BLaER1 treated with 17β-estradiol and CSF1 and Interleukin-3, amounts not matched to agents 10 nM and 100 nM (cell line): ENCODE measurements at regions not wholly inside any gene's neighbourhood (a gene's known extent, or its start where the extent isn't known, plus 50 kb on each side); places are given as distances from the start of the nearest gene placed in this dataset.

Source experiments
- H3K27ac ChIP-seq, 11 experiments: shearing (Covaris generic); formaldehyde crosslinking; 2 replicates each; pipeline ENCODE4 v1.8.1; 2022
- H3K27me3 ChIP-seq, 11 experiments: shearing (Covaris generic); formaldehyde crosslinking; 2 replicates each; pipeline ENCODE4 v1.8.1; 2022
- H3K36me3 ChIP-seq, 11 experiments: shearing (Covaris generic); formaldehyde crosslinking; 2 replicates each; pipeline ENCODE4 v1.8.1; 2022
- H3K4me1 ChIP-seq, 10 experiments: shearing (Covaris generic); formaldehyde crosslinking; 2 replicates each; pipeline ENCODE4 v1.8.1; 2022
- H3K4me2 ChIP-seq, 11 experiments: shearing (Covaris generic); formaldehyde crosslinking; 2 replicates each; pipeline ENCODE4 v1.8.1; 2022
- H3K4me3 ChIP-seq, 10 experiments: shearing (Covaris generic); formaldehyde crosslinking; 2 replicates each; pipeline ENCODE4 v1.8.1; 2022
- H3K9ac ChIP-seq, 11 experiments: shearing (Covaris generic); formaldehyde crosslinking; 2 replicates each; pipeline ENCODE4 v1.8.1; 2022
- H3K9me3 ChIP-seq, 11 experiments: shearing (Covaris generic); formaldehyde crosslinking; replicated peaks in 1 of 11; 2 replicates each; pipeline ENCODE4 v1.8.1; 2022
- H4K20me1 ChIP-seq, 11 experiments: shearing (Covaris generic); formaldehyde crosslinking; 2 replicates each; pipeline ENCODE4 v1.8.1; 2022
- Cebpa-rat ChIP-seq, 11 experiments: shearing (Covaris generic); IDR thresholded peaks; 2 replicates each; pipeline ENCODE4 v1.8.1; 2022

DNA sequence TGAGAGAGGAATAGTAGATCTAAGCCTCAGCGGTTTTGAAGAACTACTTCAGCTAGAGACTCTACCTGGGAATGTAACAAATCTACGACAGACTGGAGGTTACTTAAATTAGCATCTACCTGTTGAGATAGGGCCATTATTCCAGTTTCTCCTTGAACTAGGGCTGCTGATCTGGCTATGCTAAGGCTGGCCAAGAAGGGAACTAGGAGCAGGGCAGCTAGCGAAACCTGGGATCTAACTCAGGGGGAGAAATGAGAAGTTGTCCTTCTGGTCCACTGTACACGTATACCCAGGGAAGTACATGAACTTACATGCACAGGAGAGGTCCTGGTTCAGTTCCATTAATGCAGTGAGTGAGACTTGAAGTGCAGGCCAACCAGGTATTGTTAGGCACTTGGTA, 156.7 kb downstream of the TRIM27 start:
- H3K4me2 ChIP-seq, result no peak overlapping the region
- no peak overlapping the region for H3K27ac ChIP-seq
- no peak for TF ChIP-seq Cebpa-rat (IDR thresholded peaks at IDR 0.05)
- peaks cover 19 to 38% (median 27%) of the 10 kb centered on the region in 11 experiments for H3K9me3 ChIP-seq
- H3K27me3 ChIP-seq, result peaks cover 77 to 92% (median 87%) of the 10 kb centered on the region in 11 experiments
- no peaks in the 10 kb centered on the region for H3K4me1 ChIP-seq
- H3K9ac ChIP-seq, result no peak overlapping the region
- no peaks in the 10 kb centered on the region for H4K20me1 ChIP-seq
- no peak overlapping the region for H3K4me3 ChIP-seq
- no peaks in the 10 kb centered on the region for H3K36me3 ChIP-seq

DNA sequence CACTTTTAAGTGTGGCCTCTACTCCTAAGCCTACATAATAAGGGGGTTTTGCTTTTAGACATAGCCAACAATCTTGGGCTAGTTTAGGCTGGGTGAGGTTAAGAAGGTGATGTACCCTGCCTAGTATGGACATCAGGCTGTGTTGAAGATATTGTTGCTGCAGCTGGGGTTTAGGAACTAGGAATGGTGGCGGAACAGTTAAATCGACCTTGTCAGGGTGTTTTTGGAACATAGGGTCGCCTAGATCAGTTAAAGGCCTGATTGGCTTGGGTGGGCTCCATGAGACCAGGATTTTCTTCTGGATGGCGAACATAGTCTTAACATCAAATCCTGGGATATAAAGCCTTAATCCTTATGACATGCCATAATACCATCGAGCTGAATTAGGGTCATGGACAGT, 156.1 kb downstream of the TRIM27 start:
- Histone ChIP-seq H4K20me1 (no peaks in the 10 kb centered on the region), H3K27me3 (peaks cover 83 to 97% (median 93%) of the 10 kb centered on the region in 11 experiments), H3K4me3 (no peak overlapping the region), H3K9ac (no peak overlapping the region), H3K4me1 (no peaks in the 10 kb centered on the region), H3K36me3 (no peaks in the 10 kb centered on the region), H3K4me2 (no peak overlapping the region), H3K27ac (no peak overlapping the region), H3K9me3 (peaks cover 19 to 43% (median 31%) of the 10 kb centered on the region in 11 experiments)
- TF ChIP-seq Cebpa-rat (IDR thresholded peaks at IDR 0.05), result no peak

DNA sequence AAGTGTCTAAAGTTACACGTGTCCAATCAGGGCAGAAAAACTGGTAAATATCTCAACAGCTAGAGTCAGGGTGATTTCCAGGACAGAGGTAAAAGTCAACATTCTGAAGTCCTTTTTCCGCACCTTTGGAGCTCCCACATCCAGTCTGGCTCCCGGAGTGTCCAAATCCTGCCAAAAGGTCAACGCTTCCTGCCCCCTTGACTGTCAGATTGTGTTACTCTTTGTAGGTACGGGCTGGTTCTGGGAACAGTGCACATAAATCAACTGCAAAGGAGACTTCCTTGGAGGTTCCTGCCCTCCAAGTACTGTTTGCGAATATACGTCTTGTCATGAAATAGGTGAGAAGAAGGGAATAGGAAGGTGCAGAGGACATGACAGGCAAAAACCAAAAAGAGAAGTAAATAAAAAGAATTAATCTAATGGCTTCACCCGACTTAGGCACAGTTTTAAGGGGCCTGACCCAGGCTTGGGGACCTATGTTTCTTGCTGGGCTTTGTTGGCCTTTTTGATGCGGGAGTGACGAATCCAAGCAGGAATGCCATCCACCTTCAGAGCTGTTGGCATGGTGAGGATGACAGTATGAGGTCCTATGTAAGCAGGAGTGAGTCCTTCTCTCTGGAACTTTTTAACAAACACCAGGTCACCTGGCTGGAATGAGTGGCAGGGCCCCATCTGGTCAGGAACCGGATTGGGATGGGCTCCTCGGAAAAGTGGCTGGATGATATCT, 155.4 kb downstream of the TRIM27 start:
- H3K27me3 ChIP-seq, result peaks cover 90 to 100% (median 99%) of the 10 kb centered on the region in 11 experiments

DNA sequence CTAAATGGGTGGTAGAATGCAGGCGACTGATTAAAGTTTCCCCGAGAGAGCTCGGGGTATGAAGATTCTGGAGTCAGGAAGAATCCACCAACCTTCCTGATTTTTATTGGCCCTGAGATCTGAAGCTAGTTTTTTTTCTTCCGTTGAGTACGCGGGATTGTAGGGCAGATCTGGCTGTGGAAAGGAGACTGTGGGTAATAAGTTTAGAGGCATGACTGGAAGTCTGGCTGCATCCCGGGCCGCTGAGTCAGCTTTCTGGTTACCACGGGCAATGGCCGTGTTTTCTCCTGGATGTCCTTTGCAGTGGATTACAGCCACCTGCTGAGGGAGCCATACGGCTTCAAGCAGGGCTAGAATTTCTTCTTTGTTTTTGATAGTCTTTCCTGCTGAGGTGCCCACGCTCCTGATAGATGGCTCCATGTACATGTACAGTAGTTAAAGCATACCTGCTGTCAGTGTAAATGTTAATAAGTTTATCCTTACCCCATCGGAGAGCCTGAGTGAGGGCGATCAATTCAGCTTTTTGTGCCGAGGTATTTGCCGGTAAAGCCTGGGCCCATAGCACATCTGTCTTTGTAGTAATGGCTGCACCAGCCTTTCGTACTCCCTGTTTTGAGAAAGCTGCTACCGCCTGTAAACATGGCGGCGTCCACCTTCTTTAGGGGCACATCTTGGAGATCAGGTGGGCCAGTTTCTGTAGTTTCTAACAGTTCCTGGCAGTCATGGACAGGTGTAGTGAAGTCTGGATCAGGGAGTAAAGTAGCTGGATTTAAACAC, 154.0 kb downstream of the TRIM27 start:
- Histone ChIP-seq H3K9ac (no peak overlapping the region), H3K4me1 (peaks cover 0 to 9% (median 0%) of the 10 kb centered on the region in 10 experiments; a peak in 3 of 20 replicates), H3K4me3 (no peak overlapping the region), H3K4me2 (no peak overlapping the region), H3K27ac (no peak overlapping the region), H3K9me3 (peaks cover 32 to 56% (median 44%) of the 10 kb centered on the region in 11 experiments), H4K20me1 (peaks cover 0 to 3% (median 0%) of the 10 kb centered on the region in 11 experiments; a peak in 3 of 22 replicates), H3K36me3 (no peaks in the 10 kb centered on the region), H3K27me3 (peaks cover 95 to 100% (median 100%) of the 10 kb centered on the region in 11 experiments)
- TF ChIP-seq Cebpa-rat (IDR thresholded peaks at IDR 0.05), result no peak

More for the DNA sequence above, 155.4 kb downstream of the TRIM27 start:
- no peak for TF ChIP-seq Cebpa-rat (IDR thresholded peaks at IDR 0.05)
- Histone ChIP-seq H3K4me3 (no peak overlapping the region), H3K36me3 (no peaks in the 10 kb centered on the region), H3K4me1 (peaks cover 0 to 6% (median 0%) of the 10 kb centered on the region in 10 experiments; a peak in 3 of 20 replicates), H3K9ac (no peak overlapping the region), H3K9me3 (peaks cover 24 to 50% (median 38%) of the 10 kb centered on the region in 11 experiments), H3K27ac (no peak overlapping the region), H4K20me1 (no peaks in the 10 kb centered on the region; a peak in 1 of 22 replicates), H3K4me2 (no peak overlapping the region)

DNA sequence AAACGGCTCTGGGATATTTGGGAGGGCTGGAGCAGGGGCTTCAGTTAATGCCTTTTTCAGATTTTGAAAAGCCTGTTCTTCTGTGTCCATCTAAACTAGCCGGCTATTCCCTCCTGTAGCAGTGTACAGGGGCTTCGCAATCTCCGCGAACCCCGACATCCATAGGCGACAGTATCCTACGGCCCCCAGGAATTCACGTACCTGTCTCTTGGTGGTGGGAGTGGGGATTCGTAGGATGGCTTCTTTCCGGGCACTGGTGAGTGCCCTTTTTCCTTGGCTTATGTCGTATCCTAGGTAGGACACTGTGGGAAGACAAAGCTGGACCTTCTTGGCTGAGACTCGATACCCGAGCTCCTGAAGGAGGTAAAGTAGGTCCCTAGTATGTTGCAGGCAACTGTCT, 153.1 kb downstream of the TRIM27 start:
- no peak overlapping the region for H3K9ac ChIP-seq
- H3K27ac ChIP-seq, result no peak overlapping the region
- peaks cover 95 to 100% (median 100%) of the 10 kb centered on the region in 11 experiments for H3K27me3 ChIP-seq
- TF ChIP-seq Cebpa-rat (IDR thresholded peaks at IDR 0.05), result no peak
- peaks cover 0 to 9% (median 0%) of the 10 kb centered on the region in 10 experiments; a peak in 3 of 20 replicates for H3K4me1 ChIP-seq
- H3K36me3 ChIP-seq, result no peaks in the 10 kb centered on the region
- peaks cover 0 to 3% (median 0%) of the 10 kb centered on the region in 11 experiments; a peak in 3 of 22 replicates for H4K20me1 ChIP-seq
- H3K9me3 ChIP-seq, result peaks cover 32 to 56% (median 44%) of the 10 kb centered on the region in 11 experiments
- H3K4me3 ChIP-seq, result no peak overlapping the region
- no peak overlapping the region for H3K4me2 ChIP-seq

DNA sequence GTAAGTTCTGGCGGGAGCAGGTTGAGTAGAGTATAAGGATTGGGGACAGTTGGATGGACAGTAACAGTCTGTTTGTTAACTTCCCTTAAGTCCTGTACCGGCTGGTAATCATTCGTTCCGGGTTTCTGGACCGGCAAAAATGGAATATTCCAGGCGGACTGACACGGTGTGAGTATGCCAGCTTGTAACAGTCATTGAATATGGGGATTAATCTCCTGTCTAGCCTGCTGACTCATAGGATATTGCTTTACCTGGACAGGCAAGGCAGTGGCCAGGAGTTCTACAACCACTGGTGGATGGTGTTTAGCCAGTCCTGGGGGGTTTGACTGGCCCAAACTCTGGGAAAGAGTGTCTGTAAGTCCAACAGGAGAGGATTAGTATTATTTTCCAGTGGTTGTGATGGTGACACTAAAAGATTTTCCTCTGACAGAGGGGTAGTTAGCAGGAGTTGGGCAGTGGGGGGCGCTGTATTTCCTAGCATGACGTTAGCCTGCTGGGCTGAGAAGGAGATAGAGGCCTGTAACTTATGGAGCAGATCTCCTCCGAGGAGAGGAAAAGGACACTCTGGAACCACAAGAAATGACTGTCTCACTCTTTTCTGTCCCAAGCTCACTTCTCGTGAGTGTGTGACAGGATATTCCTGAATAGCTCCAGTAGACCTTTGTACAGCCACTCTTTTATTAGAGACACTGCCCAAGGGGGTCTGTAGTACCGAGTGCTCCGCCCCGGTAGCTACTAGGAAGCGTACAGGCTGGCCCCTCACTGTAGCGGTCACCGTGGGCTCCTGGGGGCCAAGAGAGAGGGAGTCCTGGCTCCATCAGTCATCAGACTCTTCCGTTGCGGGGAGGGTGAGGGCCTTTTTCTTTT, 152.2 kb downstream of the TRIM27 start:
- Histone ChIP-seq H3K36me3 (no peaks in the 10 kb centered on the region), H3K27ac (no peak overlapping the region), H4K20me1 (peaks cover 0 to 3% (median 0%) of the 10 kb centered on the region in 11 experiments; a peak in 3 of 22 replicates), H3K4me3 (no peak overlapping the region), H3K27me3 (peaks cover 95 to 100% (median 100%) of the 10 kb centered on the region in 11 experiments), H3K4me2 (no peak overlapping the region), H3K9me3 (peaks cover 32 to 62% (median 49%) of the 10 kb centered on the region in 11 experiments), H3K4me1 (peaks cover 0 to 9% (median 0%) of the 10 kb centered on the region in 10 experiments; a peak in 3 of 20 replicates), H3K9ac (no peak overlapping the region)
- TF ChIP-seq Cebpa-rat (IDR thresholded peaks at IDR 0.05), result no peak

DNA sequence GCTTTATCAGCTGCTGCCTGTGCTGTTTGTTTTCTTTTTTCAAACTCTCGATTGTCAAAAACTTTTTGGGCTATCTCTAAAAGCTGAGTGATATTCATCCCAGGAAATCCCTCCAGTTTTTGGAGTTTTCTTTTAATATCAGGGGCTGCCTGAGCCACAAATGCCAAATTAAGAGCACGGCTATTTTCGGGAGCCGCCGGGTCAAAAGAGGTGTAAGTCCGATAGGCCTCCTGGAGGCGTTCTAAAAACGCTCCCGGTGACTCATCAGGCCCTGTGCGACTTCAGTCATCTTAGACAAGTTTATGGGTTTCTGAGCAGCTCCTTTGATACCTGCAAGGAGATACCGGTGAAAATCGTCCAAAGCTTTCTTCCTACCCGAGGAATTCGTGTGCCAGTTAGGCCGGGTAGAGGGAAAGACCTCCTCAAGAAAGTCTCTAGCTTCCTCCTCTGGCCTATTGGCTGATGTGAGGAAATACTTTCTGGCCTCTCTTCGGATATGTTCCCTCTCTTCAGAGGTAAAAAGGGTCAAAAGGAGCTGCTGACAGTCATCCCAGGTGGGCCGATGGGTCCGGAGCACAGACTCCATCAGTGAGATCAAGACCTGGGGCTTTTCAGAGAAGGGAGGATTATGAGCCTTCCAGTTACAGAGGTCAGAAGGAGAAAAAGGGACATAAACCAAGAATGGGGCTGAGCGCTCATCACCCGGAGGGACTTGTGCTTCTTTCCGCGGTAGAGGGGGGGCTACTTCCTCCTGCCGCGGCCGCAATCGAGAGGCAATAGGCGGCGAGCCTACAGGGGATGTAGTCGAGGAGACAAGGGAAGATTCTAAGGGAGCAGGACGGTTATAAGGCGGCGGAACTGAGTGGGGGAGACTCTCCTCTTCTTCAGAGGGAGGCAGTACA, 151.1 kb downstream of the TRIM27 start:
- H3K36me3 ChIP-seq, result no peaks in the 10 kb centered on the region
- H3K9ac ChIP-seq, result no peak overlapping the region
- H3K27me3 ChIP-seq, result peaks cover 97 to 100% (median 100%) of the 10 kb centered on the region in 11 experiments
- no peak overlapping the region for H3K27ac ChIP-seq
- peak overlapping the region in 10 of 11 experiments; percentile 2 to 60 (median 32); a peak in 12 of 22 replicates for H3K4me2 ChIP-seq
- peaks cover 32 to 73% (median 54%) of the 10 kb centered on the region in 11 experiments for H3K9me3 ChIP-seq
- TF ChIP-seq Cebpa-rat (IDR thresholded peaks at IDR 0.05), result no peak
- H3K4me1 ChIP-seq, result peaks cover 0 to 9% (median 0%) of the 10 kb centered on the region in 10 experiments; a peak in 3 of 20 replicates
- peak overlapping the region in 3 of 10 experiments; percentile 13 to 34 (median 22); a peak in 4 of 20 replicates for H3K4me3 ChIP-seq
- peaks cover 0 to 3% (median 0%) of the 10 kb centered on the region in 11 experiments; a peak in 3 of 22 replicates for H4K20me1 ChIP-seq
